SK-N-SH (cell line): ENCODE measurements at regions not wholly inside any gene's neighbourhood (a gene's known extent, or its start where the extent isn't known, plus 50 kb on each side); places are given as distances from the start of the nearest gene placed in this dataset.

Source experiments
- CTCF ChIP-seq: fragments of 200-600 bp; sonication (generic); IDR thresholded peaks from 2 replicates; pipeline ENCODE4 v1.6.1; 2017; ENCODE audit warnings: antibody characterized with exemption, mild to moderate bottlenecking, moderate library complexity
- EP300 ChIP-seq, 2 experiments: IDR thresholded peaks; 2 replicates each; pipeline versions ENCODE4 v1.4.0 to v1.6.1; 2012; ENCODE audit warnings: borderline replicate concordance in 1 of 2, low read depth in 1 of 2, low read length in 1 of 2
- FOXJ3 ChIP-seq: sonication (generic); formaldehyde crosslinking; IDR thresholded peaks from 2 replicates; pipeline ENCODE4 v1.5.1; 2020; ENCODE audit warnings: mild to moderate bottlenecking, missing genetic modification reagents
- JUND ChIP-seq: IDR thresholded peaks from 2 replicates; pipeline ENCODE4 v1.4.0; 2012
- REST ChIP-seq: IDR thresholded peaks from 2 replicates; pipeline ENCODE4 v1.6.1; 2012; ENCODE audit warnings: mild to moderate bottlenecking, low read depth, low read length, moderate library complexity
- TAF1 ChIP-seq: IDR thresholded peaks from 2 replicates; pipeline ENCODE4 v1.6.1; 2012; ENCODE audit warnings: low read depth, mild to moderate bottlenecking, low read length, moderate library complexity, borderline replicate concordance
- TEAD4 ChIP-seq: IDR thresholded peaks from 2 replicates; pipeline ENCODE4 v1.4.0; 2012; ENCODE audit warnings: mild to moderate bottlenecking, borderline replicate concordance; ENCODE audit not compliant: insufficient read depth

DNA sequence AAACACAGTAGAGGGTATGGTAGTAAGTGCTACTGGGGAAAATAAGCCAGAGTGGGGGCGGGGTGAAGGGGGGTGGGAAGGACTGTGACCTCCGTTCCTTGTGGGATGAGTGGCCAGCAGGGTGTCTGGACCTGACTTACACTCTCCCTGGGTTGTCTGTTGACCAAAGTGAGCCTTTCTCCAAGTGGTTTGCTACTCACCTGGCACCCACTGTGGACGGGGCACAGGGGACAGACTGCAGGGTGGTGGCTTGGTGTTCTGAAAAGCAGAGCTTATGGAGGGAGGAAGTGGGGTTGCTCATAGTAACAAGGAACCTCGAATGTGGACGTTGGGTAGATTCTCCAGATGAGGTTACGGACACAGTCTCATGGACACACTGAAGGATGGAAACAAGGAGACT is 94.4 kb upstream of the VRK1 start:
- TF ChIP-seq CTCF (no peak), REST (no peak), FOXJ3 (CRISPR knock-in tag) (no peak), TAF1 (no peak), JUND (no peak), TEAD4 (no peak), EP300 (IDR thresholded peaks at IDR 0.05; ENCODE audit: borderline replicate concordance in 1 of 2, low read depth in 1 of 2, low read length in 1 of 2) (no peak)
